IPS-15b (cell line): ENCODE measurements at regions not wholly inside any gene's neighbourhood (a gene's known extent, or its start where the extent isn't known, plus 50 kb on each side); places are given as distances from the start of the nearest gene placed in this dataset.
A peak's percentile ranks its signal among the peaks of the same experiment; 100 is the strongest.

ENCODE experiments used
- H3K27me3 ChIP-seq: one replicate; pipeline ENCODE4 v1.6.1; 2013; ENCODE audit warnings: low read length; ENCODE audit not compliant: control insufficient read depth, insufficient read depth
- H3K36me3 ChIP-seq: one replicate; pipeline ENCODE4 v1.6.1; 2013; ENCODE audit warnings: low read length; ENCODE audit not compliant: control insufficient read depth, insufficient read depth
- H3K4me1 ChIP-seq: one replicate; pipeline ENCODE4 v1.6.1; 2013; ENCODE audit warnings: mild to moderate bottlenecking, low read length; ENCODE audit not compliant: control insufficient read depth, insufficient read depth
- H3K4me3 ChIP-seq: one replicate; pipeline ENCODE4 v1.5.1; 2013; ENCODE audit warnings: low read depth, low read length
- H3K9ac ChIP-seq: one replicate; pipeline ENCODE4 v1.6.1; 2013; ENCODE audit warnings: low read depth, mild to moderate bottlenecking, low read length
- H3K9me3 ChIP-seq: one replicate; pipeline ENCODE4 v1.6.1; 2013; ENCODE audit warnings: mild to moderate bottlenecking, low read length; ENCODE audit not compliant: control insufficient read depth, insufficient read depth

DNA sequence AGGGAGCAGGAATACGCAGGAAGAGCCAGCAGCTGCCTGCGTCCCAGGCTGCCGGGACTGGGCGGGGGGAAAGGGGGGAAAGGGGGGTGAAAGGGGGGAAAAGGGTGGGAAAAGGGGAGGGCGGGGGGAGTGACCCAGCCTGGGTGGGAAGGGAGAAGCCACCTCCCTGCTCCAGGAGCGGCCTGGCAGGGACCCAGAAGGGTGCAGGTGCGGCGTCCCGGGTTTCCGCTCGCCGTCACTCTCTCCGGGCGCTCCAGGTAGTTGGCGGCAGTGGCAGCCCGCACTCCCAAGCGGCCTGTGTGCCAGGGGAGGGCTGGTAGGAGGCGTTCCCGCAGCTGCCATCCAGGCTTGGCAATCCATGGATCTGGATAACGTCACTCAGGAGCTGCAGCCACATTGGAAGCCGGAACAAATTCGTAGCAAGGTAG is 141.0 kb upstream of the NGF start:
- H3K4me3 ChIP-seq, result peak overlapping the region; percentile 10
- no peaks in the 10 kb centered on the region for H3K36me3 ChIP-seq
- H3K9ac ChIP-seq, result no peak overlapping the region
- H3K4me1 ChIP-seq, result no peaks in the 10 kb centered on the region
- H3K9me3 ChIP-seq, result no peaks in the 10 kb centered on the region
- H3K27me3 ChIP-seq, result peaks cover 4% of the 10 kb centered on the region

DNA sequence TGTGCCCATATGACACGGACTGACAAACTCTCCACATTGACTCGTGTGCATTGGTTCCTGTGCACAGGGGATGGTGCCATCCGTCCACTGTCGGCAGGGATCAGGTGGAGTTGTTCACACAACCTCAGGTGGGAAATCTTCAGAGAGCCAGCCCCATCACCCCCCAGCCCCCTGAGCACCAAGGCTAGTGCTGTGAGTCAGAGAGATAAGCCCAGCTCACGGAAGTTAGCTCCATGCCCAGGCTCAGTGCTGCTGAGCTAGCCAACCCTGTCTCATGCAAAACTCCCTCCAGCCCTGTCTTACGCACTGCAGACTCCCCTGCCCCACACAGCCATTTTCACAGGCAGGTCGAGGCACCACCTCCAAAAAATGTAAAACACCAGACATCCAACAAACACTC is 139.0 kb upstream of the NGF start:
- no peak overlapping the region for H3K9ac ChIP-seq
- H3K4me1 ChIP-seq, result no peaks in the 10 kb centered on the region
- H3K9me3 ChIP-seq, result no peaks in the 10 kb centered on the region
- H3K27me3 ChIP-seq, result peaks cover 4% of the 10 kb centered on the region
- H3K4me3 ChIP-seq, result no peak overlapping the region
- H3K36me3 ChIP-seq, result no peaks in the 10 kb centered on the region

DNA sequence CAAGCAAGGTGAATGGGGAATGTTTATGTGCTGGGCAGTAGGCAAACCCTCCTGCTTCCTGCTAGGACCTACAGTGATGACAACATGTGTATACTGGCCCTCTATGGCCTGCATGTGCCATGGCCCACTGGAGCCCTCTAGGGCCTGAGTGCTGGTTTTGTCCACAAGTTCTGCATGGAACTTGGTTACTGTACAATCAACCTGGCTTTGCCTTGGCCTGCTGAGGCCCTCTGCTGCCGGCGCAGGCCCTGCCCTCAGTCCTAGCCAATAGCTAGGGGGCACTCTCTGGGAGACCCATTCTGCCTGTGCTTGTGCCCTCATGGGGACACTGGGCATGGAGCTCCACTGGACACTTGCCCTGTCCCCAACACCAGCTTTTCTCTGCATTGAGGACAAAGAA is 138.6 kb upstream of the NGF start:
- Histone ChIP-seq H3K27me3 (peaks cover 4% of the 10 kb centered on the region), H3K9me3 (no peaks in the 10 kb centered on the region), H3K4me1 (no peaks in the 10 kb centered on the region), H3K4me3 (no peak overlapping the region), H3K9ac (no peak overlapping the region), H3K36me3 (no peaks in the 10 kb centered on the region)

DNA sequence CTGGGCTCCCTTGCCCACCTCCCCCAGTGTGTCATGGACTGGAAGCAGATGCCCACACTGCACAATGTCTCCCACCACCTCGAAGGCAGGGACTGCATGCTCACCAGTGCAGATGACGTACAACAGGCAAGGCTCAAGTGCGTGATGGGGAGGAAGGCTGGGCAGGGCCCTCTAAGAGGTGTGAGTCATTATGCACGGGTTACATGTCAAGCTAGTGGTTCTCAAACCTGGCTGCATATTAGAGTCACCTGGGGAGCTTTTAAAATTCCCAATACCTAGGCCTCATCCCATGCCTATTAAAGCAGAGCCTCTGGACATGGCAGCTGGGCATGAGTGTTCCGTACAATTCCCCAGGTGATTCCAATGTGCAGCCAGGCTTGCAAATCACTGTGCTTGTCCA is 137.9 kb upstream of the NGF start:
- H3K36me3 ChIP-seq, result no peaks in the 10 kb centered on the region
- no peaks in the 10 kb centered on the region for H3K9me3 ChIP-seq
- no peaks in the 10 kb centered on the region for H3K4me1 ChIP-seq
- peaks cover 4% of the 10 kb centered on the region for H3K27me3 ChIP-seq
- no peak overlapping the region for H3K9ac ChIP-seq
- H3K4me3 ChIP-seq, result no peak overlapping the region

DNA sequence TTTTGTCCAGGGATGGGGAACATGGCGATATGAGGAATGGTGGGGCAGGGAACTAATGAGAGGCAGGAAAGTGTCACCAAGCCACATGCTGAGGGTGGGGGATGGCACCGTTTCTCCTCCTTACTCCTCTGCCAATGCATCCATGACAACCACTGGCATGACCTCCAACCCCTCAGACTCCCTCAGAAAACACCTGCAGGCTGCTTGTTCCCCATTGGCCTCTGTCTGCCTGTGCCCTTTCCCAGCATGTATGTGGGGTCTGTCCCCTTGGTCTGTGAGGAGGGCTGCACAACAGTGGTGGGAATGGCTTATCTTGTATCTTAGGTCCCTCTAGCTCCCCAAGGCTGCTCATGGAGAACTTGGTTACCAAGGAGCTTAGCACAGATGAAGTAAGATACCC is 137.2 kb upstream of the NGF start:
- no peak overlapping the region for H3K4me3 ChIP-seq
- H3K9me3 ChIP-seq, result no peaks in the 10 kb centered on the region
- H3K27me3 ChIP-seq, result peaks cover 2% of the 10 kb centered on the region
- no peak overlapping the region for H3K9ac ChIP-seq
- no peaks in the 10 kb centered on the region for H3K4me1 ChIP-seq
- no peaks in the 10 kb centered on the region for H3K36me3 ChIP-seq

DNA sequence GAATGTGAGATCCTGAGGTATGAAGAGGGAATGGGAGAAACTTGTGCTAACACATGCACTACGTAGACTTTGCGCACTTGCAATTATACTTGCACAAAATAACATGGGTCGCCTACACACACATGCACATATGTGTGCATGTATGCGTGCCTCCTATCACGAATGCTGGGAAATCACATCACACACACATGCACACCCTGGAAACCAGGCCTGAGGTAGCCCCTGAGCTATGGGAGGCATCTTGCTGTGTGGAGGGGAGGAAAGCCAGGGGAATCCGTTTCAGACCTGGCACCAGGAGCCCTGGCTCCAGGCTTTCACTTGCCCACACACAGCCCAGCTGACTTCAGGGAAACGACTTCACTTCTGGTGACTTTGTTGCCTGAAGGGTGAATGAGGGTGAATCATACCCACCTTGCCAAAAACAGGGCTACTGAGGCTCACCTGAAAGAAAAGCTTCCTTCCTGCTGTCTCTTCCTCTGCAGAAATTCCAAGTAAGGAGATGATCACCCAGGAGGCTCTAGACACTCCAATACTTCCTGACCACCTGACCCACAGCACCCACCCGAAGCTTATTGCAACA is 136.0 kb upstream of the NGF start:
- no peak overlapping the region for H3K9ac ChIP-seq
- H3K9me3 ChIP-seq, result no peaks in the 10 kb centered on the region
- H3K27me3 ChIP-seq, result peaks cover 2% of the 10 kb centered on the region
- no peaks in the 10 kb centered on the region for H3K36me3 ChIP-seq
- H3K4me3 ChIP-seq, result no peak overlapping the region
- H3K4me1 ChIP-seq, result no peaks in the 10 kb centered on the region

DNA sequence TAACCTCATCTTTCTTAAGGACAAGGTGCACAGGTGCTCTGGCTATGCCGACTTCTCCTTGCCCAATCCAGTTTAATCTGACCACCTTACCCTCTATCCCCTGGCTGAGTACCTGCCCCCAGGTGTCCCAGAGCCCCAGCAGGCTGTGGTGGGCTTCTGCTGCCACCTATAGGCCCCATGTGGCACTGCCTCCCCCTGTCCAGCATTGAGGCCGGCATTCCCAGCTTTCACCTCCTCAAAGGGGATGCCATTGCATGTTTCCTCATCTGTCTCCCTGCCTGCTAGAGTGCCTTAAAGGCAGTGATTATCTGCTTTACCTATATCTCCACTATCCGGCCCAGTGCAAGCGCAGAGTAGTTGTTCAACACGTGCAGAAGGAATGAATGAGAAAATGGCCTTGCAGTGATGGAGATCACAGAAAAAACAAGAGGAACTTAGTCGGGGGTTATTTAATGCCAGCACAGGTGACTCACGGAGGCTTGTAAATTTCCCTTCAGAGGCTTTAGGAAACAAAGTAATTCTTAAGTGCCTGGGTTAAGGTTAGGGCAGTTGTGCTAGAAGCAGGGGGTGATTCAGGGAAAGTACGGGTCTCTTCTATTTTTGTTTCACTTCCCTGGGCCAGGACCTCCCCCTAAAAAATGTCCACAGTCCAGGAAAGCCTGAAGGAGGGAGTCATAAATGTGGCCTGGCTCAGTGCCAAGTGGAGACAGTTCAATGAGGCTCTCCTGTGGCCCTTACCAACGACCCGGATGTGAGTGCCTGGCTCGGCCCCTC is 131.8 kb upstream of the NGF start:
- no peaks in the 10 kb centered on the region for H3K36me3 ChIP-seq
- H3K4me1 ChIP-seq, result no peaks in the 10 kb centered on the region
- H3K9ac ChIP-seq, result no peak overlapping the region
- no peaks in the 10 kb centered on the region for H3K9me3 ChIP-seq
- no peak overlapping the region for H3K4me3 ChIP-seq
- H3K27me3 ChIP-seq, result no peaks in the 10 kb centered on the region

DNA sequence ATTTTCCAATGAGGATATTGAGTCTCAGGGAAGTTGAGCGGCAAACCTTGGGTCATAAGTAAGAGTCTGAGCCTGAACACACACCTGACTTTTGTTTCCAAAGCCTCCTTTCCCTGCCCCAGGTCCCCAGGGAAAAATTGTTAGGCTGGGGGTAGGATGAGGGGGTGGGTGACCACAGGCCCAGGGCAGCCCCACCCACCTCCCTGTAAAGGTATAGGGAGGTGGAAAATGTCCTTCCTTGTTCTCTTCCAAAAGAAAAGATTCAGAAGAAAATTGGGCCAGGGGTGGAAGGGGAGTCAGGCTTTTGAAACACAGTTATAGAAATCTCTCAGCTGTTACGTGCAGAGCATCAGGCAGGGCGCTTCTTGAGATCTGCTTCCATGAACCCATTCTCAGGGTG is 129.7 kb upstream of the NGF start:
- no peaks in the 10 kb centered on the region for H3K4me1 ChIP-seq
- H3K9me3 ChIP-seq, result no peaks in the 10 kb centered on the region
- H3K36me3 ChIP-seq, result no peaks in the 10 kb centered on the region
- H3K4me3 ChIP-seq, result no peak overlapping the region
- no peaks in the 10 kb centered on the region for H3K27me3 ChIP-seq
- no peak overlapping the region for H3K9ac ChIP-seq

DNA sequence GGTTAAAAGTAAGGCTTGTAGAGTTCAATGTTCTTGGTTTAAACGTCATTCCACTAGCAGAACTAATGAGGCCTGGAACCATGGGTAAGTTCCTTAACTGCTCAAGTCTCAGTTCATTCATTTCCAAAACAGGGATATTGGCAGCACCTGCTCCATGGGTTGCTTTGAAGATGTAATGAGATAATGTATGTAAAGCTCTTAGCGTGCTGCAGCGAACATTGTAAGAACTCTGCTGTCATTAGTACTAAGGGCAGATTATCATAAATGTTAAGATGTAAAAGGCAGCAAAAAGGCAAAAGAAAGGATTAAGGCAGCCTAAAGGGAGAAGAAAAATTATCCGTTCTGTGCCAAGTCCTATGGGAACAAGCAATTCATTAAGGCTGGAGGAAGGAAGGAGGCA is 129.1 kb upstream of the NGF start:
- no peak overlapping the region for H3K4me3 ChIP-seq
- H3K27me3 ChIP-seq, result no peaks in the 10 kb centered on the region
- no peaks in the 10 kb centered on the region for H3K36me3 ChIP-seq
- no peaks in the 10 kb centered on the region for H3K9me3 ChIP-seq
- no peaks in the 10 kb centered on the region for H3K4me1 ChIP-seq
- H3K9ac ChIP-seq, result no peak overlapping the region

DNA sequence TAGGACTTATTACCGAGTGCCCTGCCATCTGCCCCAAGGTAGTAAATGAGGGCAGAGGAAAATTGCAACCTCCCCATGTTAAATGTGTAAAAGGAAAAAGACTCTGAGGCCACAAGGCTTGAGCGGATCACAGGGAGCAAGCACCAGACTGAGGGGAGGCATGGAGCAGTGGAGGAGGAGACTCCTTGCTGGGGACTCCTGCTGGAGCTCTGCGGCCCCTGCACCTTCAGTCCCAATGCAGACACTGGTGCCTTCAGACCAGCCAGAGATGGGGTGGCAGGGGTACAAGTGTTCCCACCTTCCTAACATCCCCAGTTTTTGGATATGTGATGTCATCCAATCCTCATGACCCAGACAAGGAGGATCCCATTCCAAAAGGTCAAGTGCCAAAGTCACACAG is 128.4 kb upstream of the NGF start:
- no peaks in the 10 kb centered on the region for H3K9me3 ChIP-seq
- no peak overlapping the region for H3K4me3 ChIP-seq
- H3K27me3 ChIP-seq, result no peaks in the 10 kb centered on the region
- no peaks in the 10 kb centered on the region for H3K36me3 ChIP-seq
- no peaks in the 10 kb centered on the region for H3K4me1 ChIP-seq
- no peak overlapping the region for H3K9ac ChIP-seq

DNA sequence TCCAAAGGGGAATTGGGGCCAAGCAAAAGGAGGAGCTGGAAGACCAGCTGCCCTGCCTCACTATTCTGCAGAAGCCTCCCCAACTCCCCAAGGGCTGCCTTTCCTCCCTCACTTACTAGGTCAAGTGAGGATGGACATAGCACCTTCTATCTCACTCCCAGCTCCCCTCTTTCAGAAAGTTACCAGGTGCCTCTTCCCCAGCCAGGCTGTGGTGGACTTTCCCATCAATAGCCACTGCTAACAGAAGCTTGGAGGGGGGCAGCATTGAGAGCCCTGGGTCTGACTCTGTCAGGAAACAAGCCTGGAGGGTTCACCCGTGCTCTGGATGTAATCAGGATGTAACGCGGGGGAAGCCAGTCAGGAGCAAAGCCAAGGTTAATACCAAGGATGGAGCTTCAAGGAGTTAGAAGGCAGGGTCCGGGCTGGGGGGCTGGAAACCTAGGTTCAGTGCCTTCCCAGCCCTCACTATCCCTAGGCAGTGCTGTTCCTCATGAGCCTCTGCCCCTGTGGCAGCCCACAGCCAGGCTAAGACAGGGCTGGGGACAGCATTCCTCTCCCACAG is 127.8 kb upstream of the NGF start:
- no peaks in the 10 kb centered on the region for H3K9me3 ChIP-seq
- H3K9ac ChIP-seq, result no peak overlapping the region
- no peak overlapping the region for H3K4me3 ChIP-seq
- H3K36me3 ChIP-seq, result no peaks in the 10 kb centered on the region
- no peaks in the 10 kb centered on the region for H3K27me3 ChIP-seq
- H3K4me1 ChIP-seq, result no peaks in the 10 kb centered on the region

DNA sequence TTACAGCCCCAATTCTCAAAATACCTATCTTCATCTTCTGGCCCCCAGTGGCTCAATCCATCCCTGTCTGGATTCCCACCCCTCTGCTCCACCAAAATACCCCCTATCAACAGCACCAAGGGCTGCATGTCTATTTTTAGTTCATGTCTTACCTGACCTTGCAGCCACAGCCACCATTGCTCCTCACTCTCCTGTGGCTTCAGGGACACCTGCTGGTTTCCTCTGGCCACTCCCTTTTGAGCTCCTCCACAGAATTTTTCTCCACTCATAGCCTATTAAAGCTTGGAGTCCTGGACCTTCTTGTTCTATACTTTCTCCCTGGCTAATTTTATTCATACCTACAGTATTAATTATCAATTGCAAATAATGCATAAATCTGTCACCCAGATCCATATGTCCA is 125.3 kb upstream of the NGF start:
- H3K4me3 ChIP-seq, result no peak overlapping the region
- H3K4me1 ChIP-seq, result no peaks in the 10 kb centered on the region
- H3K9me3 ChIP-seq, result no peaks in the 10 kb centered on the region
- H3K9ac ChIP-seq, result no peak overlapping the region
- H3K36me3 ChIP-seq, result no peaks in the 10 kb centered on the region
- H3K27me3 ChIP-seq, result no peaks in the 10 kb centered on the region
